Kidney glomerular epithelial cell (primary cell): ENCODE measurements at regions not wholly inside any gene's neighbourhood (a gene's known extent, or its start where the extent isn't known, plus 50 kb on each side); places are given as distances from the start of the nearest gene placed in this dataset.
A peak's percentile ranks its signal among the peaks of the same experiment; 100 is the strongest.

Source experiments
- DNase-seq: peaks from one replicate; lab custom pipeline; 2025; lab: John Stamatoyannopoulos, UW

DNA sequence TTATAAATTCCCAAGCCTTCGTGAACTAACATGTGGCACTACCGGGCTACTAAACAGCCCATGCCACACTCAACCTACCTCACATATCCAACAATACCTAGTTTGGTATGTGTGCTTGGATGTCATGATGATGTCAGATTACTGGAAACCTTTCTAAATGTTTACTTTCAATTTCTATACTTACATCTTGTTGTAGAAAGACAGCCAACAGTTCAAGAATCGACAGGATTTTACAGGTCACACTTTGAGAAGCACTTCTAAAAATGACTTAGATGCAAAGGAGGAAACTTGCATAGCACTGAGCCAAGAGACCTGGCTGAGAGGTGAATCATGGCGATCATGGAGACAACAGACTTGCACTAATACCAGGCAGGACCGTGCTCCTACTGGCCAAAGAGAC lies 209.9 kb downstream of the COL4A1 start:
- DNase-seq: no peak

DNA sequence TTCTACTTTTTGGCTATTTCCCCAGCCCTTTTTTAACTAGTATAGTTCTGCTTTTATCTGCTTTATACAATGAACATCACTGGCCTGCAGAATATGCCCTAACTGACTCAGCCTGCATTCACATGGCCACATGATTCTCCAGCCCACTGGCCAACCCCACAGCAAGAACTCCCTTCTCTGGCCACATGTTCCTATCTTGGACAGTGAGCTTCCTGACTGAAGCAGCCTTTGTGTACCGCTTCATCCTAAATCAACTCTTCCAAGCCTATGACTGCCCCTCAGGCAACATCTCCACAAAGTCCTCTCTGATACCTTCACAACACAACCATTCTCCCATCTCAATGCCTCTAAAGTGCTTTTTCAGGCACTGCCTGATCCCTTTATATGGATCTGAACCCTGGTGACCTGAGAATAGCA lies 214.1 kb downstream of the COL4A1 start:
- no peak for DNase-seq

DNA sequence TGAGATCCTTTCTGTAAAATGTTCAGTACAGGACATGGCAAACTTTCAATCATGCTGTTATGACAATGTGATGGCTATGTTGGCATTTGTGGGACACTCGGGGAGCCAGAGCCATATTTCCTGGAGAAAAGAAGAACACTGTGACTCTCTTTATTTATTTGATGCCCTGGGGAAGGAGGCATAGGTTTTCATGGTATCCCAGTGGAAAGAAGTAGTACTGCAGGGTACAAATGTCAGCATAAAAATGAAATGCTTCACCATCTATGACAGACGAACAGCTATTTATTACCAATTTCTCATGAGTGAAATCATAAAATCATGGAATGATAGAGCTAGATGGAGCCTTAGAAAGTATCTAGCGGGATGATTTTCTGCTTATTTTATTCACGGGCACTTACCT lies 217.1 kb downstream of the COL4A1 start:
- no peak for DNase-seq

DNA sequence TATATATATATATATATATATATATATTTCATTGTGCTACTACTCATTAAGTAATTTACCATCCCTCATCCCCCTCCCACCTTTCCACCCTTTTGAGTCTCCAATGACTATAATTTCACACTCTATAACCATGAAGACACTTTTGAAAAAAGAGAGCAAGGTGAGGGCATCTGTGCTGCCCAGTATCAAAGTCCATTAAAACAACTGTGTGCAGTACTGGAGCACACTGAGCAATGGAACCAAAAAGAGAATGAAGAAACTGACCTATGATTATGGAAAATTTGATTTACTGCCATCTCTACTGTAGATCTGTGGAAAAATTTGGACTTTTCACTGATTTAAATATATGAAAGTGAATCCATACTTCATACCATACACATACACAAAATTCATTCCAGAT lies 217.9 kb downstream of the COL4A1 start:
- DNase-seq: no peak

DNA sequence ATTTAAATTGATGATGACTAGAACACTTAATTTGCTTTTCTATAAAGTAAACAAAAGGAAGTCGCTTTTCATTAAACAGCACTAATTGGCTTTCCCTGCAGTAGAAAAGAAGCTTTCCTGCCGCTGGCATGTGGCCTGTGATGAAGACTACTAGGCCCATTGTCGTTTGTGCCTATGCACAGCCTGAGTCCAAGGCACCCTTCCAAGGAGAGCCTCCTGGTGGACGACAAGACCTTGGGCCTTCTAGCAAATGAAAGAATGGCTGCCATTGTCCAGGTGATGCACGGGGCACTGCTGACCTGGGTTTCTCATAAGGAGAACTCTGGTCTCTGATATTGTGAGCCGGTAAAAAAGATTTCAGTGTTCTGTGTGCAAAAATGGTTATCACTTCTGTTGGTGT lies 233.0 kb downstream of the COL4A1 start:
- no peak for DNase-seq

DNA sequence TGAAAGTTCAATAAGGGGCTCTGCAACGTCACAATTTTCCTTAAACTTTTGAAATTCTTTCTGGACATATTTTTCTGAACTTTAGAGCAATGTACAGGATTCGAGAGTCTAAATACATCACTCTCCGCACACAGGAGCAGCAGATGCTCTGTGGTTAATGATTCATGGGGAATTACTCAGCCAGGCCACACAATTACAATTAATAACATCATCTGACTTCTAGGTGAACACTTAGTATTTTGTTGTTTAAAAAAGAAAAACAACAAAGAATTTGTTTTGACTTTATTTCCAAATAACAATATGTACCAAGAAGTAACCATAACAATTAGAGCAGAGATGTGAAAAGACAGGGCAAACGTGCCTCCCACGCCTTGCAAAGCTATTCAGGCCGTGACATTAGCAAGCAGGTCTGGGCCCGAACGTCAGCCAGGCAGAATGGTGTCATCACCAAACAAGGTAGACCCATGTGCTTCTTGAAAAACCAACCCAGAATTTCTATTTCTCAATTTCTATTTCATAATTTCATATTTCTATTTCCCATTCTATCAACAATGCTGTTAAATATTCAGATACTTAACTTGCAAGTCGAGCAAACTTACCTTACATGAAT lies 236.3 kb downstream of the COL4A1 start:
- DNase-seq: peak; percentile 74

DNA sequence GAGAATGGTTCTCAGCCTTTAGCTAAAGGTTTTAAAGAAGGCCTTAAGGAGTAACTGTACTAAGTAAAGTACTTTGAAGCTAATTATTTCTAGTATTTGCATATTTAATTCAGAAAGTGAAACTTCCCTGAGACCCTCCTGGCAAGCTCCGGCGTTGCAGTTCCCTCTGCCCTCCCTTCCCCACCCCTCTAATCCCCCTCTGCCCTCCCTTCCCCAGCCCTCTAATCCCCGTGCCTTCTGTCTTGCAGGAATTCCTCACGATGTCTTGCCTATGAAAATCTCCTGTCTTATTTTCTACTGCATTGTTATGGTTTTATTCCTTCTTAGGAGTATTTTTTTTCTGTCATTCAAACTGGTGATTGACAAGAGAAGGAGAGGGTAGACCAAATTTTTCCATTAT lies 236.9 kb downstream of the COL4A1 start:
- DNase-seq: no peak

DNA sequence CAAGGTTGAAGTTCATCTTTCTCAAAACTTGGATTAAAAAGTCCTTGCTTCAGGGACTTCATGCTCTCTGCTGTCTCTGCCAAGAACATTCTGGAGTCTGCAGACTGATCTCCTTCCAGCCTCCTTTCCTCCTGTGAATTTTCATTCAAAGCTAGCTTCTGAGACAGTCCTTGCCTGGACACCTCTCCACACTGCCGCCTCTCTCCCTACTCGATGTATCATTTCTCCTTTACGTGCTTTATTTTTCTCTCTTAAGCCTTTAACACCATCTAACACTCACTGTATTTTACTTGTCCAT lies 238.8 kb downstream of the COL4A1 start:
- no peak for DNase-seq

DNA sequence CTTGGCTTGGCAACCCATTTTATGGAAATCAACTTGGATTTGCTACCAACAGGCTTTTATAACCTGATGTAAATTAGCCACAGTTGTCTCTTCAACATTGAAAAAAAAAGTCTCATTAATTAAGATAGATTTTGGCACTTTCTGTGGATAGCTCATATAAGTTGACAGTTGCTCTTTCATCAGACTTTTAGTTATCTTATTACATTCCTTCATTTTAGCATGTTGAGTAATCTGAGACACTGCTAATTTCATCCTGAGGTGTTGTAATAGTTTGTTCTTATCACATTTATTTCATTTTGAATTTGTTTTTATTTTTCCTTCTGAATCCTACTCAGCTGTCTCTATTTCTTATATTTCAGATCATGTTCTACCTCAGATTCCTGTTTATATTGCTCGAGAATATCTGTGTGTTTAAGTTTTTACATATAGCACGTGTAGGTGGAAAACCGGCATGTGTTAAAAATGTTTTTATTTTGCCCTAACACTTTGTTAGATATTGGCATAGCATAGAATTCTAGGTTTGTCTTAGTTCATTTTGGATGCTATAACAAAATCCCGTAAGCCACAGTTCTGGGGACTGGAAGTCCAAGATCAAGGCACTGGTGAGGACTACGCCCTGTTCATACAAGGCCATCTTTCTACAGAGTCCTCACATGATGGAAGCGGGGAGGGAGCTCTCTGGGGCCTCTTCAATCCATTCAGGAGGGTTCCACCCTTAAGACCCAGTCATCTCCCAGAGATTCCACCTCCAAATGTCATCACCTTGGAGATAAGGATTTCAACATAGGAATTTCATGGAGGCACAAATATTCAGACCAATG lies 239.4 kb downstream of the COL4A1 start:
- DNase-seq: no peak

DNA sequence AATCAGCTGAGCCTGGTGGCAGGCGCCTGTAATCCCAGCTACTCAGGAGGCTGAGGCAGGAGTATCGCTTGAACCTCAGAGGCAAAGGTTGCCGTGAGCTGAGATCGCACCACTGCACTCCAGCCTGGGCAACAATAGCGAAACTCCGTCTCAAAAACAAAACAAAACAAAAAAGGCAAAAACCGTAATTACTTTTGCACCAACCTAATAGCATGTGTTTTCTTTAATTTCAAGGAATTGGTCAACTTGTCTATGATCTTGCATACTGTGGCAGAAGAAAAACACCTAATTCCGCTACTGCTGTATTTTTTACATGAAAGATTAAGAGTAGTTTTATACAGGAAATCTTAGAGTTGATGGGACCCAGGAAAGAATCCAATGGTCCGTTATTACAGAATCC lies 241.2 kb downstream of the COL4A1 start:
- DNase-seq: no peak

DNA sequence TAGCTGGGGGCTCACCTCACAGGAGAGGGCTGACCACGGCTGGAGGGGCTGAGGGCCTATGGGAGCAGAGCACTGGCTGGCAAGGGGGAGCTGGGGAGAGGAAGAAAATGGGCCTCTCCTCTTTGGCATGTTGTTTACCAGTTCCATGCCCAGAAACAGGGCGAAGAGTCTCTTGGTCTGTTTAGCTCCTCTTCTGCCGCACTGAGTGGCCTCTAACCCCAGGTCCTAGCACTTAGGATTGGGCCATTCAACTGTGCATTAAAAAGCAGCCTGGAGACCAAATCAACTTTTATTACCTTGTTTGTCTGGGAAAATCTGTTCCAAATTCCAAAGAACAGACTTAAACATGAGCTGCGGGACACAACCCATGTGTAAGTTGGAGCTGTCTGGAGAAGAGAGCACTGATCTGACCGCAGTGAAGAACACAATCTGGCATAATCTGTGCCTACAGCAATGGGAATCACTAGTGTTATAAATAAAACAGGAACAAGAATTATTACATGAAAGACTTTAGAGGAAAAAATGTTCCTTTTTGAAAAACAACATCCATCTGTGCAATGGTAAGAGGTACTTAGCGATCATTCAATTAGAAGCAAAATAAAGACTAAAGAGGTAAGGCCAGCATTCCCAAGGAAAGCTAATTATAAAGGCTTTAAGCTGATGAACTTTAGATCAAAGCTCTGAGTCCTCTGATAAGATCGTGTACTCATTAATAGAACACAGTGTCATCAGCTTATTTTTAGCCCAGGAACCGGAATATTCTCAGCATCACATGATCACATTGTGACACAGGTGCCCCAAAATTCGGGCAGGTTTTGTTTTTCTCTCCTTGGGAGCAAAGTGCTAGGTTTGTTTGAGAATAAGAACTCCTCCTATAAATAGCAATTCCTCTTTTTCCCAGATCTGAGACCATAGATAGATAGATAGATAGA lies 243.2 kb downstream of the COL4A1 start:
- DNase-seq: no peak

DNA sequence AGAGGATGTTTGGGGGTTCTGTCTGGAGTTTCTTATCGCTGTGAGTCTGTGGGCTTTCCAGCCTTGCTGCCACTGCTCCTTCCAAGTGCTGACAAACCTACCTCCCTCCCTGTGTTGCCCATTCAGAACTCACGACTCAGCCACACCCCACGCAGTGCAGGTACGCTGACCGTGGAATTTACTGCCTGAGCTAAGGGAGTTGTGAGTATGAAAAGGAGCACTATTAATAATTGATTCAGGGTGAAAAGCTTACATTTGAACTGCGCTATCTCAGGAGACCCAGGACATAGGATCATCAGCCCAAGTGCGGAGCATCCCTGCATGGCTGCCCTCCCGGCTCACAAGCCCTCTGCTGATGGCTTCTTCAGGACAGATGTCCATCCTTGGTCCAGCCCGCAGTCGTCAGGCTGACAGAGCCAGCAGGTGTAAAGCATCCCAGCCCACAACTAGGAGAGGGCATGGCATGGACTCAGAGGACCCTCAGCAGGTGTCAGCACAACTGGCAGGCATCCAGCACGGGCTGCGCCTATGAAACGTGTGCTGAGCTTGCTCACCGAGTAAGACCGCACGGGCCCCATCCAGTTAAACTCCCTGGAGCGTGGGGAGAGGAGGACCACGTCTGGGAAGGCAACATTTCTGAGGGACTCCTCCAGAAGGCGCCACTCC lies 244.0 kb downstream of the COL4A1 start:
- peak; percentile 70 for DNase-seq

DNA sequence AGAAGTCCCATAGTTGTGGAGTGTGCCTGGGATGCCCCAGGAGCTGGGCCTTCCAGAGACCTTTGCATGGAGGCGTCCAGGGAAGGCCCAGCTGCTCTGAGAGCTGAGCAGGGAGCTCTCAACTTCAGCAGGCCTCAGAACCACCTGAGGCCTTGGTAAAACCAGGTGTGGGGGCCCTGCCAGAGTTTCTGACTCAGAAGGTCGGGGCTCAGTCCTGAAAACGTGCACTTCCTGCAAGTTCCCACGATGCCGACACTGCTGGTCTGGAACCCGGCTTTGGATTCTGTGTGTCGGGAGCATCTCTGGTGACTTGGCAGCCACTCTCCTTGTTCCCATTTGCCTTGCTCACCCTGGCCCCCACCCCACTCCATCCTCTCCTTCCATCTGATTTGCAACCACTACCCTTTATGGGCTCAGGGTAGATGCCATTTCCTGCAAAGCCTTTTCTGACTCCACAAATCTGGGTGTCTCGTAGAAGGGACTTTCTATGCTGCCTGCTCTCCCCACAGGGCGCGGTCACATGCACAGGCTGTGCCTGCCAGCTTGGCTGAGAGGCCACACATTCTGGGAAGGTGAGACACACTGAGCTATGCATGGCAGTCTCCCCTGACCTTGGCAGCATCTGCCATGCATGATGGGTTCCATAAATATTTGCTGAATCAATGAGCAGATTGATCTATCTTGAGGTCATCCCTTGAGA lies 244.7 kb downstream of the COL4A1 start:
- no peak for DNase-seq

DNA sequence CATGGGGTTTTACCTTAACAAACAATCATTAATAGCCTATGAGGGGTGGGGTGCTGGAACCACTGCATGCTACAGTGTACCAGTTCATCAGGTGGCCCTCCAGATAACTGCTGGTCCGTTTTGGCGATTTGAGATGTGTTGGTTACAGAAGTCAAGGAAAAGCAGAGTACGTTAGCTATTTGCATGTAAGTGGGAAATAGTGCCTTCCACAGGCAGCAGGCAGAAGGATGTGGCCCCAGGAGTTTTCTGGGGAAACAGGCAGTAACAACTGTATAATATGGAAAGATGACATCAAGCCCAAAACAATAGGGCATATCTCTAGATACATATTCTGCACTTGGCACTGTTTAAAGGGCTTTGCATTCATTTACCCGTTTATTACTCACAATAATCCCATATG lies 245.7 kb downstream of the COL4A1 start:
- no peak for DNase-seq

DNA sequence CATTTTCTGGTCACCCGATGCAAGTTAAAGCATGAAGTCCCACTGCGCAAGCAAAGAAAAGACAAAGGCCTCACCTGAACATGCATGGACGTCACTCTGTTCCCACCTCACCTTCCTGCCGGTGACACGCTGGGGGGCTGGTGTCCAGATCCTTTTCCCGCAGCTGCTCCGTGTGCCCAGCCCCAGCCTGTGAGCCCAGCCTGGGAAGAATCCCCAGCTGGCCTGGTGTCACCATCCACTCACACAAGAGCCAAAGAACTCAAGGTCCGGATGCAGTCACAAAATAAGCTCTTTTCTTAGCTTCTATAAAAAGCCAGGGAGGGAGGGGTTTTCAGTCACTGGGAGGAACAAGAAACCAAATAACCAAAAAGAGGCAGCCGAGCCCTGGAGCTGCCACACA lies 249.9 kb downstream of the COL4A1 start:
- DNase-seq: no peak

DNA sequence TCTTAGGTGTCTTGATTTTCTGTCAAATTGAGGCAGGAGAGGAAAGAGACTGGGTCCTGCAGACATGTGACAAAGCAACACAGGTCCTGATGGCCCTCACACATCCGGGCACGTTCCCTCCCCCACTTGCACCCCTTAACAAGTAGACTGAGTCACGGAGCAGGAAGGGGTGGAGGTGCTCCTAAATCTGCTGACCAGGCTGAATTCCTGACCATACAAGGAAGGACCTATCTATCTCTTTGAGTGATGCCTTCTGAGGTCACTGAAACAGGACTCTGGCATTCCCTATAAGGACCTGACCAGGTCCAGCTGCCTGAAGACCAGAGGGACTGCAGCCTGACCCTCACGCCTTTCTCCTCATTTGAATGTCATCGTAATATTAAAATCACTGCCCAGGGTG lies 250.3 kb downstream of the COL4A1 start:
- no peak for DNase-seq

DNA sequence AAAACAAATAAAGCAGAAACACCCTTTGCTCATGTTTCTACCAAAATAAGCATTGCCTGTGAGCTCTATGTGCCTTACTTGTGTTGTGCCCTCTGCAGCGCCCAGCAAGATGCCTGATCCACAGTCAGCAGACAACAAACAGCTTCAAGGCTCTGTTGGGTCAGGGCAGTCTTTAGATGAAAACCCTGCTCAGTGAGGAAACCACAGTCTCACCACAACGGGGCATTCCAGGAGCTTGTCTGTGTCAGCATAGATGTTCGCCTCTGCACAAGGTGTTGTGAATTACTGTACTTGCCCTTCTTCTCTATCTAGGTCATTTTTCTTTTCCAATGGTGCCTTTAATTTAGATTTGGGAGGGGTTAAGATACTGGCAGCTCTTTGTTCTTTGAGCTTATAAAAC lies 251.9 kb downstream of the COL4A1 start:
- DNase-seq: no peak

DNA sequence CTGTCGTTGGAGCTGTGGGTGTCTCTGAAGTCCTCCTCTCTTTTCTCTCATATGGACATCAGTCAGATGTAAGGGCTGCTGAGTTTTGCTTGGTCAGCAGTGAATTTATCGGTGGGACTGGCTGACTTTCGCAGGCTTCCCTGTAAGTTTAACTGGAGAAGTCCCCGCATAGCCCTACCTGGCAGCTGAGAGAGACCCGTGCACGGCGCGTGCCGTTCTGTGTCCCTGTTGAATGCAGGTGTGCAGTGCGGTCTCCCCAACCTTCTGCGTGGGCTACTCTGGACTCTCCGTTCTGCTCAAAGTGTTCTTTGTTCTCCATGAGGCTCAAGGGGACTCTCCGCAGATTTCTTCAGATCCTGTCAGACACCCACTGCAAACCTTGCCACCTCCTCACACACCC lies 252.9 kb downstream of the COL4A1 start:
- DNase-seq: no peak

DNA sequence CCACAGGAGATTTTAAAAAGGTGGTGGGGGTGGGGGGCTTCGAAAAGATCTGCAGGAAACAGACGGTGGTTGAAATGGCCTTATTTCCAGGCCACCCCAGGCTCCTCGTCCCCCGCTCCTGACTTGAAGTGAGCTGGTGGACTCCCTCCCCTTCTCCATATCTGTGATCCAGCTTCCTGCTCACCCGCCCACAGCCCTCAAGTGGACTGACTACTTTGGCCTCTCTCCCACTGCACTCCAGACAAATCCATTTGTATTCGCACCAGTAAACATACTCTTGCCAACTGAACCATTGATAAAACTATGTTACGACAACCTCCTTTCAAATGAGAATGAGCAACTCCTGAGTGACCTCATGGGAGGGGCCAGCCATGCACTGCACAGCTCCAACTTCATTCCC lies 259.5 kb downstream of the COL4A1 start:
- DNase-seq: peak; percentile 96

DNA sequence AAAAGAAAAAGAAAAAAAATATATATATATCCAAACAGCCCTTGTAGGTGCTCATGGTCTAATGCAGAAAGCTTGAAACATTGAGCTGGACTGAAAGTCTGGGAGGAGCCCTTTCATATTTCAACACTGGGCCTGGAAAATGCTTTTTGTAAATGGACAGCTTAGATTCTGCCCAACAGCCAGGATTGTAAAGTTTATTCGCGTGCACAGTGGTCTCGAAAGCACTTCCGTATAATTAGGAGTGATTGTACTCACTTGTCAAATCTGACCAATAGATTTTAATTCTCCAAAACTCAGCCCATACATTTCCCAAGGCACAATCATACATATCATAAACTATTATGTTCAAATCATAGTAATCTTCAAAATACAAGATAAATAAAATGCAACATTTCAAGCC lies 260.1 kb downstream of the COL4A1 start:
- no peak for DNase-seq

DNA sequence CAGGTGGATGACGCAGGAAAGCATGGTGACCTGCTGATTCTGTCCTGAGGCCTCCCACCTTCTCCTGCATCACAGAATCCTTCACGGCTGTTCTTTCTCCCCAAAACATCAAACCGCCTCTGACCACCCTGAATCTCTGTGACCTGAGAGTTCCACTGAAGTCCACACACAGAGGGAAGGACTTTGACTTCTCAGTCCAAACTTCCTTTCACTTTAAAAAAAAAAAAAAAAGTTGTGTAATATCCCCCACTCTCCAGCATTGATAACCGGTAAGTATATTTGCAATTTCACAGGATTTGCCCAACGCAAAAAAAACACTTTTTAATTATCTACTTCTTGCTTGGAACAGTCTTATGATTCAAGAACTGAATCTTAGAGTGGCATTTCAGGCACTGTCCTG lies 259.5 kb upstream of the IRS2 start:
- no peak for DNase-seq

DNA sequence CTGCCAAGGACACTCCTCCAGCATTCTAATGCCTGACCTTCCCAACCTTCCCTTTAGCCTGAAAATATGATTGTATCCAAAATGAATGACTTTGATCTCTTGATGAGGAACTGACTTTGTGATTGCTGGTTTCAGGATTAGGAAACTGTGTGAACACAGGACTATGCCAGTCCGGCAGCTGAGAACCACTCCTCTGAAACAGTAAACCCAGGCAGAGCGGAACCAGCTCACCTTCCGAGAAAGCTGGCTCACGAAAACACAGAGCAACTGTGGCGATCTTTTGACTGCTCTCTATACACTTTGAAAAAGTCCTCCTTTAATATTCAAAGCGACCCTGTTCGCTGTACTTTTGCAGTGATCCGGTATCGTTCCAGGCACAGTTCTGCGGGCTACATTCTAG lies 258.8 kb upstream of the IRS2 start:
- DNase-seq: no peak
